HG03520 (cell line): ENCODE measurements at regions not wholly inside any gene's neighbourhood (a gene's known extent, or its start where the extent isn't known, plus 50 kb on each side); places are given as distances from the start of the nearest gene placed in this dataset.
"Not testable (repeated sequence)": the region's sequence is repeated elsewhere in the genome, so short reads cannot be mapped to it uniquely, and the experiment has no call there.

Experiments
- ATAC-seq: cut with Tn5 transposase; IDR thresholded peaks from one replicate; pipeline ENCODE4 v1.9.1; 2021; ENCODE audit warnings: mild to moderate bottlenecking, moderate library complexity; ENCODE audit not compliant: unreplicated experiment

GRCh38 chr9:7626571-7627029, 173.0 kb downstream of the DMAC1 start:
- not testable (repeated sequence) for ATAC-seq

DNA sequence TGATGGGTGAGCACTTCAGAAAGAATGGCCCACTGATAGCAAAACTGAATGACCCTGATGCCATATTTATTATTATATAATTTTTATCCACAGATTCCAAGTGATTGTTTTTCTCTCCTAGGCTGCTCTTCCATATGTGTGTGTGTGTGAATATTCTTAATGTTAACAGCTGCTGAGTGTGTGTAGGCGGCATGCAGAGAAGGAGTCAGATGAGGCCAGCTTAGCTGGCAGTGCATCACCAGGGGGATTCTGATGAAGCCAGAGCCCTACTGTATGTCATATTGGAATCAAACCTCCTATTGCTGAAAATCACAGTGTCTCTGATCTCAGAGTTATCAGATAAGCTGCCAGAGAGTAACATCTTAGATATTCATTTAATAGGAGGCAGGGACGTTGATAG, 177.1 kb downstream of the DMAC1 start:
- ATAC-seq: no peak

DNA sequence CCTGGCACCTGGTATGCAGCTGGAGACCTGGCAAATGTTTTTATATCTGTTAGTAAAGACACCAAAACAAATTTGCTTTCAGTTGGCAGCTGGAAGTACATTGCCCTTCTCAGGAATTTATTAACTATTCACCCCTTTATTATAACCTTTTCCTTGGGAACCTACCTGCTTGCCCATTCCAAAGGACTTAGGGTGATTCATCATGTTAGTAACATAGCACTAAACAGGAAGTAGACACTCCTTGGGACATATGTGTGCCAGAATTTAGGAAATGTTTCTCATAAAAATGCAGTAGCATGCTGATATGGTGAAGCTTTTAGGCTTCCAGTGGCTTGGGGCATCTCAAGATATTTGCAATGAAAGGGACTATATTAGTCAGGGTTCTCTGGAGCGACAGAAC, 184.2 kb downstream of the DMAC1 start:
- no peak for ATAC-seq

- no peak for ATAC-seq
Measured at GRCh38 chr9:7613931-7614330, 185.6 kb downstream of the DMAC1 start.

GRCh38 chr9:7608261-7608660, 191.3 kb downstream of the DMAC1 start:
- ATAC-seq: no peak

- no peak for ATAC-seq
Measured at GRCh38 chr9:7607421-7607820, 192.2 kb downstream of the DMAC1 start.

- no peak for ATAC-seq
Measured at GRCh38 chr9:7606591-7606990, 193.0 kb downstream of the DMAC1 start.

GRCh38 chr9:7601739-7602138, 197.8 kb downstream of the DMAC1 start:
- ATAC-seq: no peak

GRCh38 chr9:7597716-7598115, 201.9 kb downstream of the DMAC1 start:
- no peak for ATAC-seq

DNA sequence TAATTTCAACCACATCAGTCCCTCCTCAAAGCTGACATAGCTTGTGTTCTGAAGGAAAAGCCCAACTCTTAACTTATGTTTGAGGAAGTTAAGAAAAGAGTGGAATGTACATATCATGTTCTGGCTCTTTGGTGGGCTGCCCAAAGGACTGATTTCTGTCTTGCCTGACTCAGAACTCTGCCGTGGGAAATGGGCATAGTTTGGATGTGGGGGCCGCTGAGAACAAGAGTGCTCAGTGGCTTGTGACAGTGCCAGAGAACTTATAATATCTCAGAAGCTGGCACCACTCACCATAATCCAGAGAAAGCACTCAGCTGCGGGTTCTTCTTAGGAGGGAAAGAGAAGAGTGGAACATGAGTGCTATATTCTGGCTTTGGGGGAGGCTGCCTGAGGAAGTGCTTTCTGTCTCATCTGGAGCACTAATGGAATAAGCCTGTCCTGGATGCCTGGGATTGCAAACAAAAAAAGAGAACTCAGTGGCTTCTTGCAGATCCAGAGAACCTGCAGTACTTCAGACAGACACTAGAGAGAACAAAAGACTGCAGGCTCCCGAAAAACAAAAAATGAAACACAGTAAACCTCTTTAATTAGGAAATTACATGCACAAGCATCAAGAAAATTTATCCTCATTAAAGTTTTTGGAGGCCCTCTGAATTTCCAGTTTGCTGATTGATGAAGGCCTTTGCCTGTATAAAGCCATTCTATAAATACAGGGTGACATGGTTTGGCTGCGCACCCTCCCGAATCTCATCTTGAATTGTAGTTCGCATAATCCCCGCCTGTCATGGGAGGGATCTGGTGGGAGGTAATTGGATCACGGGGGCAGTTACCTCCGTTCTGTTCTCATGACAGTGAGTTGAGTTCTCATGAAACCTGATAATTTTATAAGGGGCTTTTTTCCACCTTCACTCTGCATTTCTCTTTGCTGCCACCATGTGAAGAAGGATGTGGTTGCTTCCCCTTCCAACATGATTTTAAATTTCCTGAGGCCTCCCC, 207.0 kb downstream of the DMAC1 start:
- no peak for ATAC-seq

DNA sequence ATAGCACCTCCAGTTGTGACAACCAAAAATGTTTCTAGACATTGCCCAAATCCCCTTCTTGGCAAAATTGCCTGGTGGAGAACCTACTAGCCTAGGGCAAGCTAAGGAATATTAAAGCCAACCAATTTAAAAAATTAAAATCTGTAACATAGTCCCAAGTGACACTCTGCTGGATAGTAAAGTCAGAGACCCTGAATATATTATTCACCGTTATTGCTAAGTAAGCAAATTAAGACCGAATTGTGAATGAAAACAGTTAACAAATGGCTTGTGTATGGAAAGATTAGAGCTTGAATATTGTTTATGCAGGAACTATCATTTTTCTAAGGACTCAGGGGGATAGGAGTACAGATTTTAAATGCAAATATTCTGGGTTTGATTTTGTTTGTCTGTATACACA, 208.1 kb downstream of the DMAC1 start:
- ATAC-seq: no peak

DNA sequence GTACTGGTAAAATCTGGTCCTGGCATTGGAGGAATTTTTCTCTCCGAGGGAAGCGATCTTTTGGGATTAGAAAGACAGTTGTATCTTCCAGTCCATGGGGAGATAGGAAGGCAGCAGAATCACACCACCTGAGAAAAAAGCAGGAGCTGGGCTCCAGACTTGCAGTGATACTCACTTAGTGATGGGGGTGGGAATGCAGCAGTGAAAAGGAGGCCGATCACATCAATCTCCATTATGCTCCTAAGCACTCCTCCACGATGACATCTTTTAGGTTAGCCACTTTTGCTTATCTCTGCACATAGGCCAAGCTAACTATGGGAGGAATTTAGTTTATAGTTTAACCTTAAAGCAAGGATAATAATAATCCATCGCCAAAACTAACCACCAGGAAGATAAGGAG, 219.0 kb downstream of the DMAC1 start:
- ATAC-seq: no peak

- no peak for ATAC-seq
Measured at GRCh38 chr9:7579351-7579750, 220.2 kb downstream of the DMAC1 start.

DNA sequence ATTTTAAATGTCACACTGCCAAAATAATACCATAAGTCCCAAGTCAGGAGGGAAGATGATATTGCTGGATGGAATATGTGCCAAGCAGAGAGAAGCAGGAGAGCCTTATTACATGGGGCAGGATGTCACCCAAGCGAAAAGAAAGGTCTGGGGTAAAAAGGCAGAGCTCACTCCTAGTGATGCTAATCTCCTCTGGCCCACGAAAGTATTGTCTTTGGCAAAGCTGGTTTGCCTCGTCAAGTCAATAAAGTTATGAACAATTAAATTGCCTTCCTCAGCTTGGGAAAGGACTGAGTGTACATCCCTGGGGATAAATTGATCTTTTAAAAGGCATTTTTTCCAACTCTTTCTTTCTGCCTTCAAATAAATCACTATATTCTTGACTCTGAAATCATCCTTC, 220.6 kb downstream of the DMAC1 start:
- no peak for ATAC-seq

- ATAC-seq: peak; percentile 97
Measured at GRCh38 chr9:7570107-7570720, 229.4 kb downstream of the DMAC1 start.

- no peak for ATAC-seq
Measured at GRCh38 chr9:7567687-7568086, 231.9 kb downstream of the DMAC1 start.

GRCh38 chr9:7561527-7562080, 238.0 kb downstream of the DMAC1 start:
- ATAC-seq: no peak

- ATAC-seq: no peak
Measured at GRCh38 chr9:7560669-7561305, 238.8 kb downstream of the DMAC1 start.

GRCh38 chr9:7554699-7555098, 244.9 kb downstream of the DMAC1 start:
- no peak for ATAC-seq

DNA sequence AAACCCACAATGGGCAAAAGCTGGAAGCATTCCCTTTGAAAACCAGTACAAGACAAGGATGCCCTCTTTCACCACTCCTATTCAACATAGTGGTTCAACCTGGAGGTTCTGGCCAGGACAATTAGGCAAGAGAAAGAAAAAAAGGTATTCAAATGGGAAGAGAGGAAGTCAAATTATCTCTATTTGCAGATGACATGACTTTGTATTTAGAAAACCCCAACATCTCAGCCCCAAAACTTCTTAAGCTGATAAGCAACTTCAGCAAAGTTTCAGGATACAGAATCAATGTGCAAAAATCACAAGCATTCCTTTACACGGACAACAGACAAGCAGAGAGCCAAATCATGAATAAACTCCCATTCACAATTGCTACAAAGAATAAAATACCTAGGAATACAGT, 246.9 kb downstream of the DMAC1 start:
- not testable (repeated sequence) for ATAC-seq

DNA sequence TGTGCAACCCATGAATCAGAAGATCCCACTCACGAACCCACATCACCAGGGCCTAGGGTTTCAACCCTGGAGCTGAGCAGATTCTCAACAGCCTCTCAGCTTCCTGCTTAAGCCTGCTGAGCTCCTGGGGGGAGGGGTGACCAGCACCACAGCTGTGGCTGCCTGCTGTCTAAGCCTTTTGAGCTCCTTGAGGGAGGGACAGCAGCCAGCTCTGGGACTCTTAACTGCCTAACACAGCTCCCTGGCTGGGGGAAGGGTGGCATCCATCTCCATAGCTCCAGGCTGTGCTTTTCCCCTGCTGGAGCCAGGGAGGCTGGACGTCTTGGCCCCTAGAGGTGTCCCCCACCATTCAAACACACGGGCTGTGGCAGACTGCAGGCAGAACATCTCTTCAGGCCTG, 250.3 kb downstream of the DMAC1 start:
- no peak for ATAC-seq
